CD4-positive, alpha-beta memory T cell (primary cell): ENCODE measurements at regions not wholly inside any gene's neighbourhood (a gene's known extent, or its start where the extent isn't known, plus 50 kb on each side); places are given as distances from the start of the nearest gene placed in this dataset.

Experiments
- CTCF ChIA-PET: fragments of 350-600 bp; sonication (Branson Sonifier 250); formaldehyde crosslinking; loops from one replicate; lab custom pipeline; 2021; ENCODE audit warnings: inconsistent platforms; ENCODE audit not compliant: partially characterized antibody; lab: Charles Lee
- POLR2A ChIA-PET: fragments of 350-600 bp; sonication (Branson Sonifier 250); formaldehyde crosslinking; loops from one replicate; lab custom pipeline; 2021; ENCODE audit not compliant: partially characterized antibody; lab: Charles Lee
- DNase-seq, 5 donors: peaks; one replicate each; pipeline versions ENCODE4 v3.0.0 to v3.0.0-alpha.2; 2020 to 2022; ENCODE audit warnings: mixed read lengths in 1 of 5
- H3K27ac ChIP-seq: one replicate; pipeline ENCODE4 v1.7.0; 2013; ENCODE audit warnings: low read depth, low read length
- H3K27me3 ChIP-seq: 2 replicates; pipeline ENCODE4 v1.7.0; 2013; ENCODE audit warnings: mild to moderate bottlenecking, low read length, moderate library complexity; ENCODE audit not compliant: insufficient read depth
- H3K36me3 ChIP-seq: 2 replicates; pipeline ENCODE4 v1.7.0; 2013; ENCODE audit warnings: mild to moderate bottlenecking, low read length, moderate library complexity; ENCODE audit not compliant: insufficient read depth
- H3K4me1 ChIP-seq: 2 replicates; pipeline ENCODE4 v1.7.0; 2013; ENCODE audit warnings: mild to moderate bottlenecking, low read length, moderate library complexity; ENCODE audit not compliant: insufficient read depth
- H3K4me3 ChIP-seq, 2 donors: one replicate each; pipeline ENCODE4 v1.7.0; 2013; ENCODE audit warnings: low read length in 2 of 2, mild to moderate bottlenecking in 1 of 2
- H3K9me3 ChIP-seq, 2 donors: one replicate each; pipeline ENCODE4 v1.7.0; 2013; ENCODE audit warnings: low read length in 2 of 2, control low read depth in 1 of 2; ENCODE audit not compliant: control insufficient read depth in 1 of 2
- H3K27ac Mint-ChIP-seq, 7 donors: one replicate each; pipeline ENCODE4 v1.8.0; 2020 to 2021; ENCODE audit warnings: mixed read lengths in 7 of 7, mild to moderate bottlenecking in 6 of 7, inconsistent platforms in 3 of 7, moderate library complexity in 3 of 7
- H3K27me3 Mint-ChIP-seq, 2 donors: one replicate each; pipeline ENCODE4 v1.8.0; 2020 to 2021; ENCODE audit warnings: mixed read lengths in 2 of 2
- H3K36me3 Mint-ChIP-seq, 2 donors: one replicate each; pipeline ENCODE4 v1.8.0; 2020 to 2021; ENCODE audit warnings: mixed read lengths in 2 of 2, inconsistent platforms in 1 of 2, mild to moderate bottlenecking in 1 of 2
- H3K4me1 Mint-ChIP-seq, 4 donors: one replicate each; pipeline ENCODE4 v1.8.0; 2020 to 2021; ENCODE audit warnings: mixed read lengths in 4 of 4, mild to moderate bottlenecking in 1 of 4
- H3K4me3 Mint-ChIP-seq, 8 donors: one replicate each; pipeline ENCODE4 v1.8.0; 2020 to 2021; ENCODE audit warnings: mixed read lengths in 8 of 8, mild to moderate bottlenecking in 7 of 8, moderate library complexity in 6 of 8, inconsistent platforms in 3 of 8
- H3K9me3 Mint-ChIP-seq, 8 donors: one replicate each; pipeline ENCODE4 v1.8.0; 2020 to 2021; ENCODE audit warnings: mixed read lengths in 8 of 8, mild to moderate bottlenecking in 5 of 8, inconsistent platforms in 3 of 8, moderate library complexity in 1 of 8
- intact Hi-C: fragments of 100-400 bp; cut with micrococcal nuclease; formaldehyde crosslinking; loops from one replicate; pipeline ENCODE4 v1.15.1; 2023

DNA sequence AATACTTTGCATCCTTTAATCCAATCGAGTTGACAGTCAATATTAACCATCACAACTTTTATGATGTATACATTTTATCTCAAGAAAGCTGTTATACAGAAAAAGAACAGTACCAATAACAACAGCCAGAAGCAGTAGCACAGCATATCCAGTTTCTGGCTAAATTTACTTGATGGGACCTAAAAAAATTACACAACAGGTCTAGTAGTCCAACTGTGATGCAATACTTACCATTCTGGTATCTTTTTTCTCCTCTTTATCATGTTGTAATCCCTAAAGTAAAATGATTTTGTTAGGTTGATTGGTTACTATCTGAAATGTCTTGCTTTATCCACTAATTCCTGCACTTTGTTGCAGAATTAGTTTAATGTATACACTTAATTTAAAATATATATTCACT lies 1150.6 kb downstream of the FAT4 start:
- Mint-ChIP-seq H3K36me3 (no peaks in the 10 kb centered on the region), H3K4me1 (no peaks in the 10 kb centered on the region), H3K9me3 (peaks cover 0 to 18% (median 6%) of the 10 kb centered on the region in 8 donors), H3K27ac (no peak overlapping the region), H3K4me3 (no peak overlapping the region), H3K27me3 (no peaks in the 10 kb centered on the region)
- ChIA-PET CTCF (no interaction called here), POLR2A (no interaction called here)
- Histone ChIP-seq H3K27me3 (no peaks in the 10 kb centered on the region), H3K9me3 (no peaks in the 10 kb centered on the region), H3K4me1 (no peaks in the 10 kb centered on the region), H3K36me3 (no peaks in the 10 kb centered on the region), H3K27ac (no peak overlapping the region), H3K4me3 (no peak overlapping the region)
- intact Hi-C loops = no loop called here
- DNase-seq = no peak

DNA sequence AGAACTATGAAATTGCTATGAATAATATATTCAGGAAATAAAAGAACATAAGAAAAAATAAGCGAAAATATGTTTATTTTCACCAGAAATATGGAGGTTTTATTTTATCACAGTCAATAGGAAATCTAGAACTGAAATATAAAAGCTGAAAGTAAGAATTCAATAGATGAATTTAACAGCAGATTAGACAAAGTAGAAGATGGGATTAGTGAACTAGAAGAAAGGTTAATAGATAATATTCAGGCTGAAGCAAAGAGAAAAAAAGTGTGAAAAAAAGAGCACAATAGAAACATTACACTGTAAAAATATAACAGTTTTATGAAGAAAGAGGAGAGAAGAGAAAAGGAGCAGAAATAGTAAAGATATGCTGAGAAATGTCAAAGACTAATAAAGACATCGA lies 1152.1 kb downstream of the FAT4 start:
- POLR2A ChIA-PET = no interaction called here
- no peaks in the 10 kb centered on the region for H3K36me3 Mint-ChIP-seq
- intact Hi-C loops = no loop called here
- no peaks in the 10 kb centered on the region for H3K4me1 Mint-ChIP-seq
- CTCF ChIA-PET = no interaction called here
- no peaks in the 10 kb centered on the region for H3K27me3 Mint-ChIP-seq
- H3K4me1 ChIP-seq = no peaks in the 10 kb centered on the region
- H3K27me3 ChIP-seq = no peaks in the 10 kb centered on the region
- H3K9me3 Mint-ChIP-seq = peaks cover 0 to 15% (median 6%) of the 10 kb centered on the region in 8 donors
- no peak for DNase-seq
- H3K27ac ChIP-seq = no peak overlapping the region
- H3K4me3 Mint-ChIP-seq = no peak overlapping the region
- H3K36me3 ChIP-seq = no peaks in the 10 kb centered on the region
- H3K4me3 ChIP-seq = no peak overlapping the region
- H3K27ac Mint-ChIP-seq = no peak overlapping the region
- H3K9me3 ChIP-seq = no peaks in the 10 kb centered on the region

DNA sequence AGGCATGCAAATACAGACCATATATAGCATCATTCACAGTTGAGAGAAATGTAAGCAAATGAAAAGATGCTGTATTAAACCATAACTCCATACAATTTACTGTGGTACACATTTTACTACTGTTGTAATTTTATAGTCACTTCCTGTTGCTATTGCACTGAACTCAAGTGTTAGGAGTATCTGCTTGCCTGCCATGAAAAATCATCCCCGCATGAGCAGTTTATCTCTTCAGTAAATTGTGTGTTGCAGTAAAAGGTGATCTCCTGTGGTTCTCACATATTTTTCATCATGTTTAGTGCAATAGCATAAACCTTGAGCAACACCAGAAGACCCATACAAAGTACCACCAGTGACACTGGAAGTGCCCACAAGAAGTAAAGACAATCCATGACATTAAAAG lies 1153.4 kb downstream of the FAT4 start:
- Mint-ChIP-seq H3K36me3 (no peaks in the 10 kb centered on the region), H3K27ac (no peak overlapping the region), H3K4me1 (no peaks in the 10 kb centered on the region), H3K4me3 (no peak overlapping the region), H3K9me3 (peaks cover 0 to 15% (median 6%) of the 10 kb centered on the region in 8 donors), H3K27me3 (no peaks in the 10 kb centered on the region)
- CTCF ChIA-PET = no interaction called here
- no peak for DNase-seq
- H3K4me3 ChIP-seq = no peak overlapping the region
- H3K9me3 ChIP-seq = no peaks in the 10 kb centered on the region
- H3K36me3 ChIP-seq = no peaks in the 10 kb centered on the region
- POLR2A ChIA-PET = no interaction called here
- intact Hi-C loops = no loop called here
- no peak overlapping the region for H3K27ac ChIP-seq
- no peaks in the 10 kb centered on the region for H3K27me3 ChIP-seq
- H3K4me1 ChIP-seq = no peaks in the 10 kb centered on the region

DNA sequence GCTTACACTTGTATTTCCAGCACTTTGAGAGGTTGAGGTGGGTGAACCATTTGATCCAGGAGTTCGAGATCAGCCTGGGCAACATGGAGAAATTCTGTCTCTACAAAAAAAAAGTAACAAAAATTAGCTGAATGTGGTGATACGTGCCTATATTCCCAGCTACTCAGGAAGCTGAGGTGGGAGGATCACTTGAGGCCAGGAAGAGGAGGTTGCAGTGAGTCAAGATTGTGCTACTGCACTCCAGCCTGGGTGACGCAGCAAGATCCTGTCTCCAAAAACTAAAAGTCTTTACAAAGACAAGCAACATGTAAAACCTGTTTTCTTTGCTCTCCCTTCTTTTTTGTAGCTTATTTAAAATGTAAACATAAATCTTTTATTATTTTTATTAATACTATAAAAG lies 1156.1 kb downstream of the FAT4 start:
- Histone ChIP-seq H3K27ac (no peak overlapping the region), H3K27me3 (no peaks in the 10 kb centered on the region), H3K4me3 (no peak overlapping the region), H3K36me3 (no peaks in the 10 kb centered on the region), H3K4me1 (no peaks in the 10 kb centered on the region), H3K9me3 (no peaks in the 10 kb centered on the region)
- no peak for DNase-seq
- no peaks in the 10 kb centered on the region for H3K4me1 Mint-ChIP-seq
- intact Hi-C loops = no loop called here
- no peak overlapping the region for H3K27ac Mint-ChIP-seq
- H3K27me3 Mint-ChIP-seq = no peaks in the 10 kb centered on the region
- no peak overlapping the region for H3K4me3 Mint-ChIP-seq
- POLR2A ChIA-PET = no interaction called here
- CTCF ChIA-PET = no interaction called here
- peaks cover 0 to 13% (median 6%) of the 10 kb centered on the region in 8 donors for H3K9me3 Mint-ChIP-seq
- H3K36me3 Mint-ChIP-seq = no peaks in the 10 kb centered on the region

DNA sequence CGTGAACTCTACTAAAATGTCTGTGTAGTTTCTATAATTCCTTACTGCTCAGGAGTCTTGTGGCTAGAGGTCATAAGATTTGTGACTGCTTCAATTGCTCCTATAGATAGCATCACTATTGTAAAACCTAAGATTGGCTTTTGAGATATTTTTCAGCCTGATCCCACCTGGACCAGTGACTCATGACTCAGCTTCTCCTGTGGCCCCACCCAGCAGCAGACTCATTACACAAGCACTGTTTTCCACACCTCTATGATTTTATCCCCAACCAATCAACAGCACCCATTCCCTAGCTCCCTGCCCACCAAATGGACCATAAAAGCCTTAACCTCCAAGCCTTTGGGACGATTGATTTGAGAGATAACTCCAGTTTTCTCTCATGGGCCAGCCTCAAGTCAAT lies 1157.0 kb upstream of the INTU start:
- no peaks in the 10 kb centered on the region for H3K27me3 Mint-ChIP-seq
- peaks cover 0 to 15% (median 2%) of the 10 kb centered on the region in 8 donors for H3K9me3 Mint-ChIP-seq
- no peaks in the 10 kb centered on the region for H3K4me1 Mint-ChIP-seq
- no peak overlapping the region for H3K27ac Mint-ChIP-seq
- Histone ChIP-seq H3K27me3 (no peaks in the 10 kb centered on the region), H3K9me3 (no peaks in the 10 kb centered on the region), H3K27ac (no peak overlapping the region), H3K4me1 (no peaks in the 10 kb centered on the region), H3K4me3 (no peak overlapping the region), H3K36me3 (no peaks in the 10 kb centered on the region)
- CTCF ChIA-PET = no interaction called here
- H3K36me3 Mint-ChIP-seq = no peaks in the 10 kb centered on the region
- POLR2A ChIA-PET = no interaction called here
- intact Hi-C loops = no loop called here
- H3K4me3 Mint-ChIP-seq = no peak overlapping the region
- DNase-seq = no peak

DNA sequence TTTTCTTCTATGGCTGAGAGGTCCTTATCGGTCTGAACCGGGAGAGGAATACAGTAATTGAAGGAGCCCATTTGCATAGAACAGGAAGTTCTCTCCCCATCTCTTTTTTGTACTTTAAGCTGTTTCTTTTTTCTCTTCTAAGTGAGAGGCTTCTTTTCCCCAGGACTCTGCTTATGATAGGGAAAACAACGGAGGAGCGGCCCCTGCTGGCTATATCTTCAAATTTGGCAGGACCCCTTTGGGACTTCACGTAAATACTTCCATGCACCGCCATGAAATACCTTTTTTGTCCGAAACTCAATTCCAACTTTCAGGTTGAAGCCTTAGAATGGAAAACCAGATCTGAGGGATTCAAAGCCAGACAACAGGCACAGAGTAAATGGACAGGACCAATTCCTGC lies 1153.0 kb upstream of the INTU start:
- H3K27ac Mint-ChIP-seq = no peak overlapping the region
- Histone ChIP-seq H3K4me3 (no peak overlapping the region), H3K36me3 (no peaks in the 10 kb centered on the region), H3K9me3 (no peaks in the 10 kb centered on the region), H3K4me1 (no peaks in the 10 kb centered on the region), H3K27me3 (no peaks in the 10 kb centered on the region), H3K27ac (no peak overlapping the region)
- DNase-seq = no peak
- intact Hi-C loops = no loop called here
- ChIA-PET POLR2A (no interaction called here), CTCF (no interaction called here)
- peaks cover 0 to 11% (median 4%) of the 10 kb centered on the region in 8 donors for H3K9me3 Mint-ChIP-seq
- no peaks in the 10 kb centered on the region for H3K36me3 Mint-ChIP-seq
- no peak overlapping the region for H3K4me3 Mint-ChIP-seq
- no peaks in the 10 kb centered on the region for H3K4me1 Mint-ChIP-seq
- no peaks in the 10 kb centered on the region for H3K27me3 Mint-ChIP-seq

DNA sequence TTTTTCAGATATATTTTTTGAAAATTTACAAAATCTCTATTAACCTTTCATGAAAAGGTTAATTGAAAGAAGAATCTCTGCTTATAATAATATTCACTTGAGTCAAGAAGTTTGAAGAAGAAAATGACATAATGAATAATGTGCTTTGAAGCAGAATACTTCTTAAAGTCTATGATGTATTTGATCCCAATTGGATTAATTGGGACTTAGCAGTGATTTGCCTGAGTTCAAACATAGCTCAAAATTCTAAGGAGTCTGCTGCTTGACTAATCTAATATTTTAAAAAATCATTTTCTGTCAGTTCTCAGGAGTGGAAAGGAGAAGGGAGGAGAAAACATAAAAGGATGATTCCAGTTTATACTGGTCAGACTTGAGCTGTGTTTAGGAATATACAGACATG lies 1150.4 kb upstream of the INTU start:
- Mint-ChIP-seq H3K4me1 (no peaks in the 10 kb centered on the region), H3K36me3 (no peaks in the 10 kb centered on the region), H3K27me3 (no peaks in the 10 kb centered on the region), H3K9me3 (peaks cover 0 to 11% (median 3%) of the 10 kb centered on the region in 8 donors), H3K27ac (no peak overlapping the region), H3K4me3 (no peak overlapping the region)
- no peaks in the 10 kb centered on the region for H3K36me3 ChIP-seq
- POLR2A ChIA-PET = no interaction called here
- H3K27ac ChIP-seq = no peak overlapping the region
- intact Hi-C loops = no loop called here
- no peaks in the 10 kb centered on the region for H3K9me3 ChIP-seq
- H3K27me3 ChIP-seq = no peaks in the 10 kb centered on the region
- CTCF ChIA-PET = no interaction called here
- no peak overlapping the region for H3K4me3 ChIP-seq
- no peaks in the 10 kb centered on the region for H3K4me1 ChIP-seq
- DNase-seq = no peak

DNA sequence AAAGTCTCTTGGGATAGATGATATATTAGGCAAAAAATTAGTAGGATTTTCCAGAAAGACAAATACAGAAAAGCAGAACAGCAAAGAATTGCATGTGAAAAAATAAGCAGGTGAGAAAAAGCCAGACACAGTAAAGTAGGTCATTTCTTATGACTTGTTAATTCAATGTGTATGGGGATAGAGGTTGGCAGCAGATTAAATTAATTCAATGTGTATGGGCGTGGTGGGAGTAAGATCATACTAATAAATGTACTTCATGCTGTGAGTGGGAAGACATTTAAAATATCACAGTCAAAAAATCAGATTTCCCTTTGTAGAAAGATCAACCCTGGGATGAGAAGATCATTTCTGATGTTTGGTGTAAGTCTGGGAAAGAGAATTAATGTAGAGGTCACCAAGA lies 1146.4 kb upstream of the INTU start:
- POLR2A ChIA-PET = no interaction called here
- no peaks in the 10 kb centered on the region for H3K4me1 ChIP-seq
- no peaks in the 10 kb centered on the region for H3K36me3 Mint-ChIP-seq
- H3K4me3 Mint-ChIP-seq = no peak overlapping the region
- CTCF ChIA-PET = no interaction called here
- DNase-seq = no peak
- H3K4me1 Mint-ChIP-seq = no peaks in the 10 kb centered on the region
- H3K36me3 ChIP-seq = no peaks in the 10 kb centered on the region
- H3K4me3 ChIP-seq = no peak overlapping the region
- H3K27me3 ChIP-seq = no peaks in the 10 kb centered on the region
- intact Hi-C loops = no loop called here
- no peak overlapping the region for H3K27ac Mint-ChIP-seq
- H3K27ac ChIP-seq = no peak overlapping the region
- H3K27me3 Mint-ChIP-seq = no peaks in the 10 kb centered on the region
- H3K9me3 Mint-ChIP-seq = peaks cover 0 to 7% (median 2%) of the 10 kb centered on the region in 8 donors
- H3K9me3 ChIP-seq = no peaks in the 10 kb centered on the region
